HG02763 (cell line): ENCODE measurements at regions not wholly inside any gene's neighbourhood (a gene's known extent, or its start where the extent isn't known, plus 50 kb on each side); places are given as distances from the start of the nearest gene placed in this dataset.
"Not testable (repeated sequence)": the region's sequence is repeated elsewhere in the genome, so short reads cannot be mapped to it uniquely, and the experiment has no call there.

Source experiments
- ATAC-seq: cut with Tn5 transposase; IDR thresholded peaks from one replicate; pipeline ENCODE4 v1.9.1; 2021; ENCODE audit warnings: mild to moderate bottlenecking, moderate library complexity; ENCODE audit not compliant: unreplicated experiment

- ATAC-seq: no peak
These were observed 270.0 kb upstream of the SOX9 start for GRCh38 chr17:71850812-71851211.

GRCh38 chr17:71855010-71855409 lies 265.8 kb upstream of the SOX9 start:
- no peak for ATAC-seq

- ATAC-seq: no peak
These were observed 256.1 kb upstream of the SOX9 start for GRCh38 chr17:71864755-71865154.

GRCh38 chr17:71866095-71866494 lies 254.7 kb upstream of the SOX9 start:
- no peak for ATAC-seq

- ATAC-seq: no peak
These were observed 251.5 kb upstream of the SOX9 start for GRCh38 chr17:71869293-71869692.

GRCh38 chr17:71869841-71870545 lies 250.8 kb upstream of the SOX9 start:
- ATAC-seq: no peak

- no peak for ATAC-seq
These were observed 250.3 kb upstream of the SOX9 start for GRCh38 chr17:71870546-71870862.

- no peak for ATAC-seq
These were observed 247.9 kb upstream of the SOX9 start for GRCh38 chr17:71872843-71873485.

GRCh38 chr17:71874773-71875172 lies 246.0 kb upstream of the SOX9 start:
- ATAC-seq: not testable (repeated sequence)

- no peak for ATAC-seq
These were observed 242.5 kb upstream of the SOX9 start for GRCh38 chr17:71878271-71878670.

- ATAC-seq: no peak
These were observed 241.8 kb upstream of the SOX9 start for GRCh38 chr17:71878998-71879397.

- ATAC-seq: no peak
These were observed 239.8 kb upstream of the SOX9 start for GRCh38 chr17:71881041-71881440.

GRCh38 chr17:71881581-71881980 lies 239.2 kb upstream of the SOX9 start:
- ATAC-seq: no peak

GRCh38 chr17:71883258-71883657 lies 237.6 kb upstream of the SOX9 start:
- no peak for ATAC-seq

- ATAC-seq: no peak
These were observed 237.0 kb upstream of the SOX9 start for GRCh38 chr17:71883845-71884244.

GRCh38 chr17:71885662-71886061 lies 235.2 kb upstream of the SOX9 start:
- ATAC-seq: no peak

- ATAC-seq: no peak
These were observed 221.5 kb upstream of the SOX9 start for GRCh38 chr17:71899317-71899716.

- no peak for ATAC-seq
These were observed 220.1 kb upstream of the SOX9 start for GRCh38 chr17:71900621-71901229.

- ATAC-seq: no peak
These were observed 217.8 kb upstream of the SOX9 start for GRCh38 chr17:71902894-71903506.

- no peak for ATAC-seq
These were observed 215.3 kb upstream of the SOX9 start for GRCh38 chr17:71905376-71906031.

GRCh38 chr17:71909155-71909554 lies 211.7 kb upstream of the SOX9 start:
- no peak for ATAC-seq
